IMR-90 (cell line): ENCODE measurements at regions not wholly inside any gene's neighbourhood (a gene's known extent, or its start where the extent isn't known, plus 50 kb on each side); places are given as distances from the start of the nearest gene placed in this dataset.

ENCODE experiments used
- CEBPB ChIP-seq: IDR thresholded peaks from 2 replicates; pipeline ENCODE4 v1.6.1; 2012; ENCODE audit warnings: low read depth, low read length, improper control_type of control experiment
- CTCF ChIP-seq: conservative IDR thresholded peaks from 2 replicates; pipeline ENCODE4 v1.5.1; 2012; ENCODE audit warnings: mild to moderate bottlenecking, low read depth, low read length, improper control_type of control experiment
- MAFK ChIP-seq: IDR thresholded peaks from 2 replicates; pipeline ENCODE4 v1.6.1; 2012; ENCODE audit warnings: low read depth, low read length, improper control_type of control experiment
- MAZ ChIP-seq: IDR thresholded peaks from 2 replicates; pipeline ENCODE4 v1.6.1; 2012; ENCODE audit warnings: low read depth, mild to moderate bottlenecking, low read length, improper control_type of control experiment, moderate library complexity, borderline replicate concordance
- POLR2A ChIP-seq: IDR thresholded peaks from 2 replicates; pipeline ENCODE4 v1.6.1; 2012; ENCODE audit warnings: mild to moderate bottlenecking, low read depth, low read length

- TF ChIP-seq MAFK: no peak
- TF ChIP-seq CTCF: no peak
- TF ChIP-seq POLR2A: no peak
- no peak for TF ChIP-seq MAZ
- no peak for TF ChIP-seq CEBPB
Measured at GRCh38 chr18:28287146-28287545, 110.2 kb upstream of the CDH2 start.
